Activated T-cell treated with anti-CD3 and anti-CD28 coated beads, Interleukin-2, amount 50 U/mL, for 48 hours (primary cell): ENCODE measurements at regions not wholly inside any gene's neighbourhood (a gene's known extent, or its start where the extent isn't known, plus 50 kb on each side); places are given as distances from the start of the nearest gene placed in this dataset.

Experiments
- DNase-seq, 2 experiments: peaks; one replicate each; pipeline ENCODE4 v3.0.0-alpha.2; 2020

- no peak for DNase-seq
These were observed 509.2 kb upstream of the ZEB2 start for GRCh38 chr2:145029081-145029480.

GRCh38 chr2:145028101-145028920, 508.4 kb upstream of the ZEB2 start:
- DNase-seq, result no peak

- DNase-seq, result no peak
These were observed 506.8 kb upstream of the ZEB2 start for GRCh38 chr2:145026456-145027455.

GRCh38 chr2:145025382-145025781, 505.5 kb upstream of the ZEB2 start:
- no peak for DNase-seq

GRCh38 chr2:145023334-145023934, 503.5 kb upstream of the ZEB2 start:
- DNase-seq, result no peak

GRCh38 chr2:145022666-145023333, 502.9 kb upstream of the ZEB2 start:
- DNase-seq, result no peak

- no peak for DNase-seq
These were observed 502.2 kb upstream of the ZEB2 start for GRCh38 chr2:145021962-145022665.

- no peak for DNase-seq
These were observed 500.8 kb upstream of the ZEB2 start for GRCh38 chr2:145020694-145021093.

GRCh38 chr2:145020139-145020538, 500.2 kb upstream of the ZEB2 start:
- no peak for DNase-seq

GRCh38 chr2:145018502-145018901, 498.6 kb upstream of the ZEB2 start:
- DNase-seq, result no peak

- no peak for DNase-seq
These were observed 497.2 kb upstream of the ZEB2 start for GRCh38 chr2:145017149-145017548.

GRCh38 chr2:145016711-145017110, 496.8 kb upstream of the ZEB2 start:
- DNase-seq, result no peak

GRCh38 chr2:145015561-145015960, 495.6 kb upstream of the ZEB2 start:
- no peak for DNase-seq

GRCh38 chr2:145012806-145013205, 492.9 kb upstream of the ZEB2 start:
- DNase-seq, result no peak

- no peak for DNase-seq
These were observed 492.3 kb upstream of the ZEB2 start for GRCh38 chr2:145012214-145012670.

GRCh38 chr2:145010635-145011034, 490.7 kb upstream of the ZEB2 start:
- no peak for DNase-seq

GRCh38 chr2:145007960-145008263, 488.0 kb upstream of the ZEB2 start:
- DNase-seq, result no peak

- DNase-seq, result no peak
These were observed 487.4 kb upstream of the ZEB2 start for GRCh38 chr2:145007093-145007959.

GRCh38 chr2:145002624-145003023, 482.7 kb upstream of the ZEB2 start:
- DNase-seq, result no peak

- DNase-seq, result no peak
These were observed 480.5 kb upstream of the ZEB2 start for GRCh38 chr2:145000376-145000775.

- no peak for DNase-seq
These were observed 480.0 kb upstream of the ZEB2 start for GRCh38 chr2:144999936-145000335.
